ENCODE measurements at regions not wholly inside any gene's neighbourhood (a gene's known extent, or its start where the extent isn't known, plus 50 kb on each side); places are given as distances from the start of the nearest gene placed in this dataset.
A peak's percentile ranks its signal among the peaks of the same experiment; 100 is the strongest.
"Not testable (repeated sequence)": the region's sequence is repeated elsewhere in the genome, so short reads cannot be mapped to it uniquely, and the experiment has no call there.

DNA sequence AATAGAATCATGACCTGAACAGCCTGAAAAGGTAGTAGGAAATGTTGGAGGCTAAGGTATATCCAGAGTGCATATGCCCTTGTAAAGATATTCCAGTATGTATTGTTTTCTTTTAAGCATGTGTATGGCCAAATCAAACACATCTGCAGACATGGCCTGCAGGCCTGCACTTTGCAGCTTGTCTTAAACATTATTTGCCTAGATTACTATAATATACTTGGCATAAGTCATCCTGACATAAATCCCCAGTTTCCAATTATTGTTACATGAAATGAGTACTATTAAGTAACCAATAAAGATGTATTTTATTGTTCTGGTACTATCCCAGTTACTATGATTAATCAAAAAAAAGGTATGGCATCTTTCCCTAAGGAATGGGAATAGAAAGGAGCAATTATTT is 169.1 kb upstream of the PTBP2 start:
- H3K27me3 ChIP-seq (ENCODE audit: control insufficient read depth, insufficient read depth, low read length): no peaks in the 10 kb centered on the region
- H3K4me1 ChIP-seq (ENCODE audit: control insufficient read depth, low read depth, low read length): no peaks in the 10 kb centered on the region
- no peak overlapping the region for H3K9ac ChIP-seq (ENCODE audit: low read length)
- H3K27ac ChIP-seq (ENCODE audit: low read length): no peak overlapping the region
- H3K36me3 ChIP-seq (ENCODE audit: control insufficient read depth, low read depth, low read length): no peaks in the 10 kb centered on the region
- H3K4me3 ChIP-seq (ENCODE audit: low read length): no peak overlapping the region
- no peaks in the 10 kb centered on the region for H3K9me3 ChIP-seq (ENCODE audit: control insufficient read depth, low read depth, low read length)

DNA sequence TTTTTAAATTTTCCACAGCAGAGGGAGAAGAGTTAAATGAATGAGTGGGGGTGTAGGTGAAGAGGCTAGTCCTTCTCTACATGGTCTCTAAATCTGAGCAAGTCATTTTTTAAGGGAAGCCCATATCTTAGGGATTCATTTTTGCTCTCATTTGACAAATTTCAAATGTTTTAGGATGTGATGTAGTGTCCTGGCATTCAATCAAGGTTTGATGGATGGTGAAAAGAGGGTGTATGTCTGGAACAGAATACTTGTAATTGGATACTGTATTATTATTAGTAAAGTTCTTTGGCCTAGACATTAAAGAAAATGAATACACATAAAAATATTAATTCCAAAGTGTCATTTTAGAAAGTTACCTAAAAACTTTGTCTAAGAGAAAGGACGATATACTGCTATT is 167.8 kb upstream of the PTBP2 start:
- Histone ChIP-seq H3K9me3 (ENCODE audit: control insufficient read depth, low read depth, low read length) (no peaks in the 10 kb centered on the region), H3K27ac (ENCODE audit: low read length) (no peak overlapping the region), H3K27me3 (ENCODE audit: control insufficient read depth, insufficient read depth, low read length) (no peaks in the 10 kb centered on the region), H3K36me3 (ENCODE audit: control insufficient read depth, low read depth, low read length) (no peaks in the 10 kb centered on the region), H3K9ac (ENCODE audit: low read length) (no peak overlapping the region), H3K4me1 (ENCODE audit: control insufficient read depth, low read depth, low read length) (peaks cover 6% of the 10 kb centered on the region), H3K4me3 (ENCODE audit: low read length) (no peak overlapping the region)

DNA sequence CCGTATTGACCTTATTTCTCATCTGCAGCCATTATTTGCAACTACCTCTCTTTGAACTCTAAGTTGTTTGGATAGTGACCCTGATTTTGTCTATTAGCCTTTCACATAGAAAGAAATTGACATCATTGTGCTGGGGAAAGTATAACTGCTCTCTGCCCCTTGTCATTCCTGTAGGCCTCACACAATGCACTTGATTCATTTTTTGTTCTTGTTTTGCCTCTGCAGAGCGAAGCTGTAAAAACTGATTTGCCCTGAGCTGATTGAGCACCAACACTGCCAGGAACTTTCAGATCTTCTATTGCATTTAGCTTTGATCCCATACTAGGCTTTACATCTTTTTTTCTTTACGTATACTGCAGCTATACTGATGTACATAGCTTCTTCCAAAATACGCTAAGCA is 167.2 kb upstream of the PTBP2 start:
- Histone ChIP-seq H3K27ac (ENCODE audit: low read length) (no peak overlapping the region), H3K4me1 (ENCODE audit: control insufficient read depth, low read depth, low read length) (peaks cover 11% of the 10 kb centered on the region), H3K9me3 (ENCODE audit: control insufficient read depth, low read depth, low read length) (no peaks in the 10 kb centered on the region), H3K9ac (ENCODE audit: low read length) (no peak overlapping the region), H3K36me3 (ENCODE audit: control insufficient read depth, low read depth, low read length) (no peaks in the 10 kb centered on the region), H3K27me3 (ENCODE audit: control insufficient read depth, insufficient read depth, low read length) (no peaks in the 10 kb centered on the region), H3K4me3 (ENCODE audit: low read length) (no peak overlapping the region)

DNA sequence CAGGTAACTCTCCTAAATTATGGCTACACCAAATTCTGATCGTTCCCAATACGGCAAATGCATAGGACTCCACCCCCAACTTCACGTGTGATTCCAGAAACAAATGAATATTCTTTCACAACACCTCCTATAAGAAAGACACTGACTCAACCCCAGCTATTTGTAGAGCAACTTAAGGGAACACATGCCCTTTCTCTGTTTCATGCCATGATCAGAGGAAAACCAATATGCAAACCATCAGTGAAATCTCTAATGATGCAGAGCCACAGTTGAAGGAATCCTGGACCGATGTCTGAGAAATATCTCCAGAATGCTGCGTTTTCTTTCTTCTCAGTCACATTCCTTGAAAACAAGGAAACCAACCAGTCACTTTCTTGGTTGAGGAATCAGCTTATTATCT is 164.2 kb upstream of the PTBP2 start:
- no peak overlapping the region for H3K9ac ChIP-seq (ENCODE audit: low read length)
- no peaks in the 10 kb centered on the region for H3K27me3 ChIP-seq (ENCODE audit: control insufficient read depth, insufficient read depth, low read length)
- no peaks in the 10 kb centered on the region for H3K36me3 ChIP-seq (ENCODE audit: control insufficient read depth, low read depth, low read length)
- H3K4me3 ChIP-seq (ENCODE audit: low read length): no peak overlapping the region
- no peaks in the 10 kb centered on the region for H3K9me3 ChIP-seq (ENCODE audit: control insufficient read depth, low read depth, low read length)
- H3K4me1 ChIP-seq (ENCODE audit: control insufficient read depth, low read depth, low read length): peaks cover 31% of the 10 kb centered on the region
- no peak overlapping the region for H3K27ac ChIP-seq (ENCODE audit: low read length)

DNA sequence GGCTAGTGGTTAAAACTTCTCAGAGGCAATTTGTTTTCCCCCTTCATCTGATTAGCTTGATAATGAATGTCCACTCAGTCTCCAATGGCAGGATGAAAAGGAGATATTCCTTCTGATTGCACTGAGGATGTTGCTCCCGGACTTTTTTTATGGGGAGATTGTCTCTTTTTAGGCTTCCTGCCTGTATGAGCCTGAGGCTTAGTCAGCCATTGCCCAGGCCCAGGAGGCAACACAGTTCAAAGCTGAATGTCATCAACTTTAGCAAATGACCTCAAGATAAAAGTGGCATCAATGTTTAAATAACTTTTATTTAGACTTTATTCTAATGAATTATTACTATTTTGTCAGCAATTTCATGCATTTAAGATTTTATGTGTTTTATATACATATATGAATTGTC is 162.9 kb upstream of the PTBP2 start:
- Histone ChIP-seq H3K4me3 (ENCODE audit: low read length) (no peak overlapping the region), H3K4me1 (ENCODE audit: control insufficient read depth, low read depth, low read length) (peaks cover 40% of the 10 kb centered on the region), H3K9me3 (ENCODE audit: control insufficient read depth, low read depth, low read length) (no peaks in the 10 kb centered on the region), H3K9ac (ENCODE audit: low read length) (no peak overlapping the region), H3K27me3 (ENCODE audit: control insufficient read depth, insufficient read depth, low read length) (no peaks in the 10 kb centered on the region), H3K36me3 (ENCODE audit: control insufficient read depth, low read depth, low read length) (no peaks in the 10 kb centered on the region), H3K27ac (ENCODE audit: low read length) (no peak overlapping the region)

DNA sequence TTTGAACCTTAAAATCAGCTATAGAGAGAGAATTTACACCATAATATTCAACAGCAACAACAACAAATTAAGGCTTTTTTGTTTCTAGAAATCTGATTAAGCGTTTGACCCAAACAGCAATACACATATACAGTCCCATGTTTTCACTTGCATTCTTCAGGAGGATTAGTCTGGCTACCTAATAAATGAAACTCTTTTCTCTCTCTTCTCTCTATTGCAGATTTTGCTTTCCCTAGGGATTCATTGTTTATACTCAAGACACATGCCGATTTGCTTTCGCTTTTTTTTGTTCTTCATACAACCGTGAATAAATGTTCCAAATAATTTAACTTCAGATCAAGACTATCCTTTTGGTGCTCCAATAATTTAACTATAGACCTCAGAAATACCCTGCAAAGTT is 162.4 kb upstream of the PTBP2 start:
- no peaks in the 10 kb centered on the region for H3K27me3 ChIP-seq (ENCODE audit: control insufficient read depth, insufficient read depth, low read length)
- H3K9ac ChIP-seq (ENCODE audit: low read length): peak overlapping the region; percentile 47
- H3K36me3 ChIP-seq (ENCODE audit: control insufficient read depth, low read depth, low read length): no peaks in the 10 kb centered on the region
- peaks cover 40% of the 10 kb centered on the region for H3K4me1 ChIP-seq (ENCODE audit: control insufficient read depth, low read depth, low read length)
- peak overlapping the region; percentile 83 for H3K27ac ChIP-seq (ENCODE audit: low read length)
- H3K4me3 ChIP-seq (ENCODE audit: low read length): peak overlapping the region; percentile 34
- no peaks in the 10 kb centered on the region for H3K9me3 ChIP-seq (ENCODE audit: control insufficient read depth, low read depth, low read length)

DNA sequence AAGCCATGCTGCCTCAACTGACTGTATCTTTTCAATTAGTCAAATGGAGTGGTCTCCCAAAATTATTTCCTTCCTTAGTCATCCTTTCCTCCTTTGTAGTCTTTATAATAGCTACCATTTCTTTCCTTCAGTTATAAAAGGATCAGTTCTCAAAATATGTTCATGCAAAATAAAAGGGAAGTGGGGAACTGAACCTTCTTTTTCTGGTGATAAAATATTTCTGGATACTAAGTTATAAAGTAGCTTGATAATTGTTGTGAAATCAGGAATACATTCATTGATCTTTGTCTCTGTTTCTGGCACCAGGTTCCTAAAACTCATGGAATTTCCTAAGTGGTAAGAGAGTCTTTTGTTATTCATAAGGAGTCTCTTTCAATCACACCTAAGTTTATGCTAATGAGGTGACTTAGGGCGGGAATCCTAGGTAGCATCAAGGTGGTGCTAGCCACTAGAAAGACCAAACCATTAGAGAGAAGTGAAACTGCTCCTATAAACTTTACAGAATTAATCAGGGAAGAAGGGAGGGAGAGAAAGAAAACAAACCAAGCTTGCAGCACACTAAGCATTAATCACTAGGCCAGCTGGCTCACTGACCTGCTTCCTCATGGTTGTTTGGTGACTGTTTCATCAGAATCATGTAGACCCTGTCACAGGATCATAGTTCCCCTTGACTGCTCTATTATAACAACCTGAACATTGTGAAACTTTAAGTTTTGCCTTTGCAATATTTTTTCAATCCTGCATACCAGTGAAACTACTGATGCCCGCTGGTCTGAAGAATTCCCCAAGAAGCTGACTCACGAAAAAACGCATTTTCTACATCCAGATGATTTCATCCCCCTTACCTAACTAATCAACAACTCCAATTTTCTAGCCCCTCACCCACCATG is 161.6 kb upstream of the PTBP2 start:
- Histone ChIP-seq H3K9ac (ENCODE audit: low read length) (peak overlapping the region; percentile 47), H3K27ac (ENCODE audit: low read length) (peak overlapping the region; percentile 83)

DNA sequence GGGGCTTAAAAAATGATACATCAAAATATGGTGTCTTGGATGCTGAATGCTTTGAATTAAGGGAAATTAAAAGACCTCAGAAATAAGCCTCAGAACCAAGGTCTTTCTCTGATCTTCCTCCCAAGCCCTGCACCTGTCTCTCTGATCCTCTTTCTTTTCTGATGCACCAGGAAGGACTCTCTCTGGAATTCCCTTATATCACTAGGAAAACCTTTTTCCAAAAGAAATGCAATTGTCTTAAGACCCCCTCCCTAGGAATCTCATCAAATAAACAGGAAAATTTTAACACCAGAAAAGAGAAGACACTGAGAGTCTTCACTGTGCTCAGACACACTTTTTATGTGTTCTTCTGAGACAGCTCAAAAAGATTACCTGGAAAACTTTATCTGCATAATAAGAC is 159.5 kb upstream of the PTBP2 start:
- Histone ChIP-seq H3K36me3 (ENCODE audit: control insufficient read depth, low read depth, low read length) (no peaks in the 10 kb centered on the region), H3K27me3 (ENCODE audit: control insufficient read depth, insufficient read depth, low read length) (no peaks in the 10 kb centered on the region), H3K4me3 (ENCODE audit: low read length) (no peak overlapping the region), H3K9me3 (ENCODE audit: control insufficient read depth, low read depth, low read length) (no peaks in the 10 kb centered on the region), H3K4me1 (ENCODE audit: control insufficient read depth, low read depth, low read length) (peaks cover 40% of the 10 kb centered on the region), H3K9ac (ENCODE audit: low read length) (no peak overlapping the region), H3K27ac (ENCODE audit: low read length) (no peak overlapping the region)

More for the DNA sequence above, 161.6 kb upstream of the PTBP2 start:
- Histone ChIP-seq H3K4me3 (ENCODE audit: low read length) (peak overlapping the region; percentile 34), H3K27me3 (ENCODE audit: control insufficient read depth, insufficient read depth, low read length) (no peaks in the 10 kb centered on the region), H3K36me3 (ENCODE audit: control insufficient read depth, low read depth, low read length) (no peaks in the 10 kb centered on the region), H3K4me1 (ENCODE audit: control insufficient read depth, low read depth, low read length) (peaks cover 40% of the 10 kb centered on the region), H3K9me3 (ENCODE audit: control insufficient read depth, low read depth, low read length) (no peaks in the 10 kb centered on the region)

DNA sequence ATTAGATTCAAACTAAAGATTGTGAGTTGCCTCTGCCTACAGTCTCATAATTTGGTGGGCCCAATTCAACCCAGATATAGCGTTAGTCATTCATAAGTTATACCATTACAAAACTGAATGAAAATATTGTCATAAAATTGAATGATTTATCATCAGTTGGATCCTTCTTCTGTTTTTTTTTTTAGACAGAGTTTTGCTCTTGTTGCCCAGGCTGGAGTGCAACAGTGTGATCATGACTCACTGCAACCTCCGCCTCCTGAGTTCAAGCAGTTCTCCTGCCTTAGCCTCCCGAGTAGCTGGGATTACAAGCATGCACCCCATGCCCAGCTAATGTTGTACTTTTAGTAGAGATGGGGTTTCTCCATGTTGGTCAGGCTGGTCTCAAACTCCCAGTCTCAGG is 157.2 kb upstream of the PTBP2 start:
- not testable (repeated sequence) for H3K9ac ChIP-seq (ENCODE audit: low read length); H3K9me3 ChIP-seq (ENCODE audit: control insufficient read depth, low read depth, low read length); H3K27ac ChIP-seq (ENCODE audit: low read length); H3K4me3 ChIP-seq (ENCODE audit: low read length); H3K27me3 ChIP-seq (ENCODE audit: control insufficient read depth, insufficient read depth, low read length); H3K36me3 ChIP-seq (ENCODE audit: control insufficient read depth, low read depth, low read length)
- H3K4me1 ChIP-seq (ENCODE audit: control insufficient read depth, low read depth, low read length): peaks cover 28% of the 10 kb centered on the region

DNA sequence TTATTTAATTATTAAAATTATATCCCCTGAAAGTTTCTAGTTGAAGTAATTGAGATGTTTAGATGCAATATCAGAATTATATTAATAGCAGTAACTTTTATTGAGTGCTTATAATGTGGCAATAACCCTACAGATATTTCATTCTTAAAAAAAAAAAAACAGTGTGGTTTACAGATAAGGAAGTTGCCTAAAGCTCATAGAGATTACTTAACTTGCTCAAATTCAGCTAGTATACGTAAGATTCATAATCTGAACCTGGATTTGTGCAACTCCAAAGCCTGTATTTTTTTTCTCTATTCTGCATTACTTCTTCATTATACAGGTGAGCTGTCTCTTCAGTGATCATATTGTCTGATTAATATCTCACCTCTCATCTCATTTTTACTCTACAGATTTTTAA is 156.0 kb upstream of the PTBP2 start:
- H3K27ac ChIP-seq (ENCODE audit: low read length): no peak overlapping the region

DNA sequence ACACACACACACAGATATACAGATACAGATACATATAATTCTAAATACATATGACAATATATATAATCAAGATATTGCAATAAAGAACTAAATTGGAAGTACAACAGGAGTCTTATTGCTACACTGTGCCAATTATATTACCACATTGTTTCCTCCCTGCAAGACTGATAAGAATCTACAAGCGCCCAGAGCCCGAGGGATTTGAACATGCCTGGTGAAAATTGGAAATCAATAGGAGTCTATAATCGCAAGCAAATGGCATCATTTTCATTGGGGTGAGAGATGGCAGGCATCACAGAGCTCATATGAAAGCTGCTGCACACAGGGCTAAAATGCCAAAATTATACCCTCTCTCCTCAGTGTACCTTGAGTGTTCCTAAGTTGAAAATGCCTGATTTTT is 152.9 kb upstream of the PTBP2 start:
- Histone ChIP-seq H3K9ac (ENCODE audit: low read length) (no peak overlapping the region), H3K36me3 (ENCODE audit: control insufficient read depth, low read depth, low read length) (no peaks in the 10 kb centered on the region), H3K27me3 (ENCODE audit: control insufficient read depth, insufficient read depth, low read length) (no peaks in the 10 kb centered on the region), H3K4me1 (ENCODE audit: control insufficient read depth, low read depth, low read length) (no peaks in the 10 kb centered on the region), H3K4me3 (ENCODE audit: low read length) (no peak overlapping the region), H3K27ac (ENCODE audit: low read length) (no peak overlapping the region), H3K9me3 (ENCODE audit: control insufficient read depth, low read depth, low read length) (no peaks in the 10 kb centered on the region)

More for the DNA sequence above, 156.0 kb upstream of the PTBP2 start:
- Histone ChIP-seq H3K4me1 (ENCODE audit: control insufficient read depth, low read depth, low read length) (peaks cover 17% of the 10 kb centered on the region), H3K9ac (ENCODE audit: low read length) (no peak overlapping the region), H3K36me3 (ENCODE audit: control insufficient read depth, low read depth, low read length) (no peaks in the 10 kb centered on the region), H3K9me3 (ENCODE audit: control insufficient read depth, low read depth, low read length) (no peaks in the 10 kb centered on the region), H3K27me3 (ENCODE audit: control insufficient read depth, insufficient read depth, low read length) (no peaks in the 10 kb centered on the region), H3K4me3 (ENCODE audit: low read length) (no peak overlapping the region)

DNA sequence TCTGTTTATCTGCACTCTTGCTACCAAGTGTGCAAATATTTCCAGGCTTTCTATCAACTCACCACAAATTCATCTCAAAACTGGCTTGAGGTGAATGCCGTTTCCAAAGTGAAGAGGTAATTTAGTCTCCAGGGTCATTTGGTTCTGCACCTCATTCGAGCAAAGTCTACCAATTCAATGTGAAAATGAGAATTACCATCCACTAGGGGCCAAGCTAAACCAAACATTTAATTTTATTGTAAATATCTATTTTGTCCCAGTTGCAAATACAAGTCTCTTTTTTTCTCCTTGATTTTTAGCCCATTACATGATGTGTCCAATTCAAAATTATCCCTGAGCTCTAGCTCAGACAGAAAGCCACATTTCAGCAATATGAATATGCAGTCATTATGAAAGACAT is 152.3 kb upstream of the PTBP2 start:
- Histone ChIP-seq H3K27me3 (ENCODE audit: control insufficient read depth, insufficient read depth, low read length) (no peaks in the 10 kb centered on the region), H3K9ac (ENCODE audit: low read length) (no peak overlapping the region), H3K9me3 (ENCODE audit: control insufficient read depth, low read depth, low read length) (no peaks in the 10 kb centered on the region), H3K4me1 (ENCODE audit: control insufficient read depth, low read depth, low read length) (no peaks in the 10 kb centered on the region), H3K36me3 (ENCODE audit: control insufficient read depth, low read depth, low read length) (no peaks in the 10 kb centered on the region), H3K27ac (ENCODE audit: low read length) (no peak overlapping the region), H3K4me3 (ENCODE audit: low read length) (no peak overlapping the region)

Measured in iPS-18a (cell line).